Fibroblast of the conjunctiva (primary cell): ENCODE measurements at regions not wholly inside any gene's neighbourhood (a gene's known extent, or its start where the extent isn't known, plus 50 kb on each side); places are given as distances from the start of the nearest gene placed in this dataset.

ENCODE experiments used
- DNase-seq: peaks from one replicate; pipeline ENCODE4 v3.0.0-alpha.2; 2010; ENCODE audit warnings: low read depth

- no peak for DNase-seq
Measured at GRCh38 chr2:106941372-106941993, 55.5 kb upstream of the ST6GAL2 start.

DNA sequence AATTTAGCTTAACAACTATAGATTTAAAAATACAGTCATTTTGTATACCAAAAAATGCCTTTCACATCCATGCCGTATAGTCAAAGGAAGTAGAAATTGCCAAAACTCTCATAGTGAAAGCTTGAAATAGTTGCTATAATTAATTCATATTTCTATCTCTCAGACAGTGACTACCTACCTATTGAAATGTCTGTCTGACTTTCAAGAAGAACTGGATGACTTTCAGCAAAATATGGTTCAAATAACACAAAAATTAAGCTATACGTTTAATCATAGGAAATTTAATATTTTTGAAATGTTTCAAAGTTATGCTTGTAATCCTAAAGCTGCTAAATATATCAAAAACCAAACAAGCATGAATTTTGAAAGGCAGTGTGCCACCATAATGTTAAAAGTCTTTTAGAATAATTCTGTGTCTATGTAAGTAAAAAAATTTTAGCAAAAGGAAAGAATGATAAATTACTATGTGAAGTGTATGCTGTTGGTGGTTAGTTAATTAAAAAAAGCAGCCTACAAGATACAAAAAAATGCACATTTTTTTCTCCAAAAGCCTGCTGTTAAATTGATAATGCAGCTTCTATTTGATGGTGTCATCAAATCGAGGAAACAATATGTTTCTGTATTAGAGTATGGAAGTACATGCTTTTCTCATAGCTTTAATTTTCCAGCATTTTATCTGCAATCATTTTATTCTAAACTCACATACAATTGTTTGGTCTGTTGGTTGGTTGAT, 57.7 kb upstream of the ST6GAL2 start:
- DNase-seq: no peak

DNA sequence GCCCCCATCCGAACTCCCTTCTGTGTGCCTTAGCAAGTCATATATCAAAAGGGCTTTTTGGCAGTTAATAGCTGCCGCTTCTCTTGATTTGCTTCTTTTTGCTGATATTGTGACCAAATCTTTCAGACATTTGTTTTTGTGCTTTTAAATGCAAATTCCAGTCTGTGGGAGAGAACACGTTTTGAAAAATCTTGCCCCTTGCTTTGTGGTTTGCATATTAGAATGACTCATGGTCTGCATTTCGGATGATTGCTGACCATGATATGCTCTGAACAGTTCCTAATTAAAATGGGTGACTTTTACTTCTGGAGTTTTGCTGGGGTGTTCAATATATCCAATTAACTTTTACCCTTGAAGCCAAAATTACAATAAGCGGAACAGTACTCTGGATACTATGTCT, 58.2 kb upstream of the ST6GAL2 start:
- no peak for DNase-seq

GRCh38 chr2:106948540-106948939, 62.6 kb upstream of the ST6GAL2 start:
- no peak for DNase-seq

- no peak for DNase-seq
Measured at GRCh38 chr2:106953236-106953635, 67.3 kb upstream of the ST6GAL2 start.

DNA sequence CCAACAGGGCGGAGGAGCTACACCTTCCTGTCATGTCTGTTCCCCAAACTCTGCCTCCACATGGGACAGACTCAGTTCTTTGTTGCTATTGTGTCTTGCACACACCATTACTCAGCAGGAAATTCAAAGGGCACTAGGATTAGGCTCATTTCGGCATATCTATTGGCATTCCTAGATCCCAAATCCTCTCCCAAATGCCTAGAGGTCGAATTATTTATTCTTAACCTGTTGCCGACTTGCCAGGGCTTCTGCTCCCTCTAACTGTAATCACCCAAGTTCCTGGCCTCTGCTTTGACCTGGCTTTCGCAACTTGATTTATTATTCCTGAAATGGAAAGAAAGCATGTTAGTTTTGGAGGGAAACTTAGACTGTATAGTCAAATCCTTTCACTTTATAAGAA, 67.8 kb upstream of the ST6GAL2 start:
- DNase-seq: no peak

DNA sequence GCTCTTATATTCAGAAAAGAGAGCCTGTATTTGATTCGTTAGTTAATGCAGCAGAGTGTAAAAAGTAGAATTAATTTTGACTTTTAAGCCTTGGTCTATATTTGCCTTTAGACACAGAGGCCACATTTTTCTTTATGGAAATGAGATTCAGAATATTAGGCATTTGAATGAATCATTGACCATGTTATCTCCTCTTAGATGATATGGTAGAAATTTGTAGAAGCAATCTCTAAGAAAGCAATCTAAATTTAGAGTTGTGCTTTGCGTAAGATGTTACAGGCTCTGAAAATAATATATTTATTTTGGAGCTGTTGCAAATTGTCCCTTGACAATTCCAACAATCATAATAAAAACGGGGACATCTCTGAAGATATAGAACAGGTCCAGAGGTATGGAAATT, 68.3 kb upstream of the ST6GAL2 start:
- no peak for DNase-seq

GRCh38 chr2:106956416-106956815, 70.4 kb upstream of the ST6GAL2 start:
- no peak for DNase-seq

DNA sequence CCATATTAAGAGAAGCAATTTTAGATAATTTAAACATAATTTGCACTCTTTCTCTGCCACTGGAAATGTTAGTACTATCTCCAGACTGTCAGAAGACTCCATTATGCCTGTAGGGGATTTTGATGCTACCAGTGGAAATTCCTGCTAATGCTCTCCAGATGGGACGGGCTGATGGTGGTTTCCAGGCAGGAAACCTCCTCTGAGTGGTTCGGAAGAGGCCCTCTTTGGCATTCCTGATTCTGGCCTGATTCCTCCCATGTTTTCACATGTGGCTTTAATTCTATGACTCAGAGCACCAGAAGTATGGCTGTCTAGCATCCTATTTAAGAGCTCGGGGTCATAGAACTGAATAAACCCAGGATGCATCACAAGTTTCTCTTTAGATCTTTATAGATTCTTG, 70.9 kb upstream of the ST6GAL2 start:
- DNase-seq: peak; percentile 94

DNA sequence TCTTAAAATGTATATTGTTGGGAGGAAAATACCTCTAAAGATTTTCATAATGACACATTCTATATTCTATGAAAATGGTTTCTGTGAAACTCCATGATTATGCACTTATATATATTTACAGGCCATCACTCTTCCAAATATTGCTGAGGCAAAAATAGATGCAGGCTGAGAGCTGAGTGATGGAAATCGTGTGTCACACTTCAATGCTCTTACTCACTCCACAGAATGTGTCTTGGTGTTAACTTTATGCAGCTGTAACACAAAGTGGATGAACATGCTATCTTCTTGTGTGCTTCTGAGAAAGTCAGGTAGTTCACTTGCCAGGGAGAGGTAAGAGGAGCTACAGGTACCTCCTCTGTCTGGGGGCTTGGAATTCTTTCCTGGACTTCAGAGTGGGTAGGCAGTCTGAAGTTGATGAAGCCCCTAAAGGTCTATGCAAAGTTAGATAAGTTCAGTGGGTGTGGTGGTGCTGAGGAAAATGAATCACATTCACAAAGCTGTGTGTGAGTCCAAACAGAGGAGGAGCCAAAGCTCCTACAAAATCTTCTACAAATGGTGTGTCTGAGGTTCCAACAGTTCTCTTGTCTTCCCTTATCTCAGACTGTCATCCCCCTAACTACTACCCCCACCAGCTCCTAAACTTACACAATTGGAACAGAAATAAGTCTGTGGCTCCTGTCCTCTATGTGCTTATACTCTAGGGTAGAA, 74.2 kb upstream of the ST6GAL2 start:
- DNase-seq: no peak

- no peak for DNase-seq
Measured at GRCh38 chr2:106960683-106961161, 74.8 kb upstream of the ST6GAL2 start.

DNA sequence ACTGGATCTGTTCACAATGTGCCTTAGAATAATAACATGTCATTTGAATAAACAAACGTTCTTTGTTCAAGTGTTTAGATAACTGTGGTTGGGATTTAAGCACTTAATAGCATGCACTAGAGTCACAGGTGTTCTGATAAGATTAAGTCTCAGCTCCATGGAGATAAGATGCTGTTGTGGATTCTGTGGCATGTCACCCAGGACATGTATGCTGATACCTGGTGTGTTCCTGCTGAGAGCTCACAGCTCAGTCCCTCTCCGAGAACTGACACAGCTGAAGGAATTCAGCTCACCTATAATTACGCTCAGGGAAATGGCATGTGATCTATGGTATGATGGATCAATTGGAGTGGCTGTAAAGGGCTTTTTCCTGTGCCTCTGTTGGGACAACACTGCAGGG, 75.4 kb upstream of the ST6GAL2 start:
- DNase-seq: no peak

DNA sequence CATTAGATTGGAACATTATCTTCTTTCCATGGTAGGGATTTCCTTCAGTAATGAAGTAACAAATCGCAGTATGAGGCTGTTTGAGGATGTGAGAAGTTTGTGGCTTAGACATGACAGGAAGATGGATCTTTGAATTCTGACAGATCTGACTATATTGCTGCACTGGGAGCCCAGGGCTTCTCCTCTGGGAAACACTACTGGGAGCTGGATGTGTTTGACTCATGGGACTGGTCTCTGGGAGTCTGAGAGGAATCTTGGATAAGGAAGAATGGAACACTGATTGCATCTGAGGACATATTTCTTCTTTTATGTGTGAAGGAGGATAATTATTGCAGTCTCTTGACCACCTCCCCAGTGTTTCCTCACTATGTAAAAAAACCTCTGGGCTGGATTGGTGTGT, 77.2 kb upstream of the ST6GAL2 start:
- no peak for DNase-seq

DNA sequence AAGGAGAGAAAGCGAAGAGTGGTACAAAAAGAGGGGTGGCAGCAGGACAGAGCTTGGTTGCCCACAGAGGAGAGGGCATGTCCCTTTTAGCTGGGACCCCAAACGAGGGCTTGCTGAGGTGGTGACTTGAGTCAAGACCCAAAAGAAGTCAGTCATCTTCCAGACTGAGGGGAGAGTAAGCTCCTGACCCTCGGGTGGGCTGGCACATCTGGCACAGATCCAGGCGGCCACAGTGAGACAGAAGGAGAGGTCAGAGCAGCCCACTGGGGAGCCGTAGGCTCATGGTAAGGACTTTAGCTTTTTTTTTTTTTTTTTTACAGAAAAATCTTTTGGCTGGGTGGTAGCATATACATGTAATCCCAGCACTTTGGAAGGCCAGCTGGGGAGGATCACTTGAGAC, 77.9 kb upstream of the ST6GAL2 start:
- DNase-seq: no peak

DNA sequence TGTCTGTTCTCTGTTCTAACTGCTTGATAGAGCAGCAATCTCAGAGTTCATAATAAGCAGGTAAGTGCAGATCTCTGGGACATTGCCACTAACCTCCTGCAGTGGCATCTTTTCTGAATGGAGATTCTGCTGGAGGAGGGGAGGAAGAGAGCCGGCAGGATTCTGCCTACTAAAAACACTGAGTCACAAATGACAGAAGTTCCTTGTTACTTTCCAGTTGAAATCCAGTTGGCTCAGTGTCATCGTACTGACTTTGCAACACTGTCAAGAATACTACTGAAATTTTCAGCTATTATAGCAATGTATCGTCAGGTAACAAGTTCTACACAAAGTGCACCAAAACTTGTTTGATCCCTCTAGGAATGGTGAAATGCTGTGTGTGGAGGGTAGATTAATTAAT, 79.6 kb upstream of the ST6GAL2 start:
- no peak for DNase-seq

- DNase-seq: no peak
Measured at GRCh38 chr2:106969777-106970176, 83.8 kb upstream of the ST6GAL2 start.

GRCh38 chr2:106970471-106971261, 84.7 kb upstream of the ST6GAL2 start:
- DNase-seq: no peak

DNA sequence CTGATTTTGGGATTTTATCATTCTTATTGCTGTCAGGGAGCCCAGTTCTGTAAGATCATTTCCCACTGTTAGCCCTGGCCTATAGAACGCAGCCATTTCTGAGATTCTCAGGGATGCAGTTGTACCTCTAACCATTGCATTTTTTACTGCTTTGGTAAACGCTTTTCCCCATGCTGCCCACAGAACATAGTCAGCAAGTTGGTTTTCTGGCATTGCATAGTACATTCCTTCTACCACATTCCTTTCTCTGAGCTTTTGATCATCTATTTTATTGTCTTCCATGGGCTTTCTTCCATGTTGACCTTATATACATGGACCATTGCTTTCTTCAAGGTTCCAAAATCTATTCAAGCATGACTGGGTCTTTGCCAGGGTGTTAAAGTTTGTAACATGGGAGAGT, 86.8 kb upstream of the ST6GAL2 start:
- DNase-seq: no peak

DNA sequence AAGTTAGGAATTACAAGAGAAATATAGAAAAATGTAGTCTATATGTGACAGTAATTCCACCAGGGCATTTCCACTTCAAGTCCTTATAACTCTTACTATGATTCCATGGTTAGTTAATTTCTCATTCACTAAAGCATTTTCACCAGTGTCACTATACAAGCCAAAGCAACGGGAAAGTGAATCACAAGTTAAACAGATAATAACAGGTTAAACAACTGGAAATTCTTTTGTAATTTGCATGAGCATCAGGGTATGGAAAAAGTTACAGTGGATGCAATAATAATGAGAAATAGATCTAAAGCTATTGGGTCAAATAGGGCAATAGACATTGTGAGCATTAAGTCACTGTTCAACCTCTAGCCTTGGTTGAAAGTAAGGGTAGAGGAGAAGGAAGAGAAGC, 88.9 kb upstream of the ST6GAL2 start:
- DNase-seq: no peak

GRCh38 chr2:106975641-106976040, 89.7 kb upstream of the ST6GAL2 start:
- DNase-seq: no peak

DNA sequence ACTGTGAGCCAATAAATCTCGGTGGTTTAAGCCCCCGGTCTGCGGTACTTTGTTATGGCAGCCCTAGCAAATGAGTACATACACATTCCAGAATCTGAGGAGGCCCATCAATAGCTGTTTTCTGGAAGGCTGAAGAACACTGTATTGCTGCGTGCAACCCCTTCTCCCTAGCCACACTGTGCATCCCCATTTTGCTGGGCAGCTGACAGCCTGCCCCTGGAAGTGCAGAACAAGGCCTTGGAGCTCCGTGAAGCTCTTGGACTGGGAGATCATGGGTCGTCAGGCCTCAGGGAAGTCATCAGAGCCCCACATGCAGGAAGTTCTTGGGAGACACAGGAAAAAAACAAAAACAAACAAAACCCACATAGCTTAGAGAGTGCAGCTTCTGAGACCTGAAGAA, 90.6 kb upstream of the ST6GAL2 start:
- DNase-seq: no peak

DNA sequence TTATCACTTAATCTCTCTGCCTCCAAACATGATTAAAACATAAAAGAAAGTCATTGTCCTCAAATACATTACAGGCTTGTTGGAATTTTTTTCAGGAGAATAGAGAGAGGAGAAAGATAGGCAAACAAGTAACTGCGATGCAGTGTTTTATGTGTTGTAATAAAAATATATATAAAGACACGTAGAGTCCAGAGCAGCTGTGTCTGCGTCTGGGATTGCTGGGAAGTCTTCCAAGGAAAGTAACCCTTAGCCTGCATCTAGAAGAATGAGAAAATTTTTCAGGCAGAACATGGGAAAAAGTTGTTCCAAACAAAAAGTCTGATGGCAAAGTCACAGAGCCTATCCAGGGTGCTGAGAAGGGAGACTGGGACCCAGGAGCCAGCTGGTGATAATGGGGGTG, 91.8 kb upstream of the ST6GAL2 start:
- no peak for DNase-seq

DNA sequence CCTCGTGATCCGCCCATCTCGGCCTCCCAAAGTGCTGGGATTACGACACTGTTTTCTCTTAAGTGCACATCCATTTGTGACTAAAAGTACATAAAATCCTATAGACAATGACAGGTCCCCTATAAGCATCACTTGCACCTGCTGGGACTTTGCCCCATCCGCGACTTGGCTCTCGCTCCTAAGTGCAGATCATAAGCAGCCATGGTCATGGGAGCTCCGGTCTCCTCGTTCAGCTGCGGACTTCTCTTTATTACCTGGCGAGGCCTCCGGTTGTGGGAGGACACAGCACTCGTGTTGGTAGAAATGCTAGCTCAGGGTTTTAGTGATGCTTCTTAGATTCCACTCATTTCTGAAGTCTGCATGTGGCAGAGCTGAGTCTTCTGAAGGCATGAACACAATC, 92.7 kb upstream of the ST6GAL2 start:
- DNase-seq: no peak
